Choroid plexus epithelial cell (primary cell): ENCODE measurements at regions not wholly inside any gene's neighbourhood (a gene's known extent, or its start where the extent isn't known, plus 50 kb on each side); places are given as distances from the start of the nearest gene placed in this dataset.

ENCODE experiments used
- DNase-seq: peaks from one replicate; pipeline ENCODE4 v3.0.0-alpha.2; 2010; ENCODE audit warnings: low read depth
- H3K4me3 ChIP-seq: 2 replicates; pipeline ENCODE4 v1.5.1; 2011; ENCODE audit warnings: low read depth, mild to moderate bottlenecking, control low read depth, low read length, moderate library complexity
- CTCF ChIP-seq: conservative IDR thresholded peaks from 2 replicates; pipeline ENCODE4 v1.5.1; 2011; ENCODE audit warnings: low read depth, mild to moderate bottlenecking, control low read depth, inconsistent platforms, low read length, moderate library complexity

- TF ChIP-seq CTCF, result no peak
- no peak overlapping the region for H3K4me3 ChIP-seq
- no peak for DNase-seq
Observed at GRCh38 chr3:194851941-194852340, 166.3 kb downstream of the FAM43A start.

GRCh38 chr3:194852345-194852744 lies 166.7 kb downstream of the FAM43A start:
- TF ChIP-seq CTCF, result no peak
- H3K4me3 ChIP-seq, result no peak overlapping the region
- DNase-seq, result no peak

GRCh38 chr3:194852831-194853508 lies 167.3 kb downstream of the FAM43A start:
- H3K4me3 ChIP-seq, result no peak overlapping the region
- no peak for DNase-seq
- no peak for TF ChIP-seq CTCF

- no peak for TF ChIP-seq CTCF
- no peak for DNase-seq
- no peak overlapping the region for H3K4me3 ChIP-seq
Observed at GRCh38 chr3:194854206-194854605, 168.5 kb downstream of the FAM43A start.

GRCh38 chr3:194854659-194855390 lies 169.1 kb downstream of the FAM43A start:
- no peak for TF ChIP-seq CTCF
- no peak for DNase-seq
- no peak overlapping the region for H3K4me3 ChIP-seq

GRCh38 chr3:194856296-194856695 lies 170.6 kb downstream of the FAM43A start:
- TF ChIP-seq CTCF, result no peak
- no peak overlapping the region for H3K4me3 ChIP-seq
- no peak for DNase-seq
